GM18907 (cell line): ENCODE measurements at regions not wholly inside any gene's neighbourhood (a gene's known extent, or its start where the extent isn't known, plus 50 kb on each side); places are given as distances from the start of the nearest gene placed in this dataset.

Experiments
- ATAC-seq: cut with Tn5 transposase; IDR thresholded peaks from one replicate; pipeline ENCODE4 v1.9.1; 2021; ENCODE audit warnings: mild to moderate bottlenecking, moderate library complexity; ENCODE audit not compliant: unreplicated experiment

- ATAC-seq: no peak
These were observed 57.0 kb upstream of the MSN start for GRCh38 chrX:65610481-65610880.

- ATAC-seq: no peak
These were observed 57.4 kb upstream of the MSN start for GRCh38 chrX:65610040-65610439.

- no peak for ATAC-seq
These were observed 58.2 kb upstream of the MSN start for GRCh38 chrX:65609237-65609636.

- ATAC-seq: no peak
These were observed 59.4 kb upstream of the MSN start for GRCh38 chrX:65608026-65608425.

- ATAC-seq: peak; percentile 78
These were observed 60.2 kb upstream of the MSN start for GRCh38 chrX:65607070-65607742.

- ATAC-seq: no peak
These were observed 65.3 kb upstream of the MSN start for GRCh38 chrX:65602221-65602560.

GRCh38 chrX:65601530-65602220 lies 65.8 kb upstream of the MSN start:
- peak; percentile 59 for ATAC-seq

GRCh38 chrX:65601126-65601525 lies 66.3 kb upstream of the MSN start:
- no peak for ATAC-seq

GRCh38 chrX:65600106-65600505 lies 65.5 kb upstream of the LAS1L start:
- no peak for ATAC-seq

GRCh38 chrX:65598559-65599147 lies 64.1 kb upstream of the LAS1L start:
- no peak for ATAC-seq

- ATAC-seq: peak; percentile 69
These were observed 61.9 kb upstream of the LAS1L start for GRCh38 chrX:65596270-65597034.

- peak; percentile 89 for ATAC-seq
These were observed 60.9 kb upstream of the LAS1L start for GRCh38 chrX:65595460-65595876.

GRCh38 chrX:65591206-65591605 lies 56.6 kb upstream of the LAS1L start:
- no peak for ATAC-seq

- ATAC-seq: no peak
These were observed 54.7 kb upstream of the LAS1L start for GRCh38 chrX:65589304-65589703.

- no peak for ATAC-seq
These were observed 54.2 kb upstream of the LAS1L start for GRCh38 chrX:65588795-65589194.

- ATAC-seq: no peak
These were observed 53.3 kb upstream of the LAS1L start for GRCh38 chrX:65587616-65588526.

- no peak for ATAC-seq
These were observed 51.9 kb upstream of the LAS1L start for GRCh38 chrX:65586491-65586890.

- peak; percentile 38 for ATAC-seq
These were observed 50.6 kb upstream of the LAS1L start for GRCh38 chrX:65585226-65585625.
